ENCODE measurements at regions not wholly inside any gene's neighbourhood (a gene's known extent, or its start where the extent isn't known, plus 50 kb on each side); places are given as distances from the start of the nearest gene placed in this dataset.

GRCh38 chr14:98798099-98798498 lies 473.9 kb downstream of the BCL11B start:
- intact Hi-C loops (cut with micrococcal nuclease; ENCODE audit: unreplicated experiment), result no loop called here
- no peak overlapping the region for H3K4me3 Mint-ChIP-seq (ENCODE audit: unreplicated experiment)
- H3K27me3 Mint-ChIP-seq (ENCODE audit: insufficient read depth, unreplicated experiment), result no peaks in the 10 kb centered on the region
- BruUV-seq (replicated peaks), result no TSS peak
- Histone ChIP-seq H3K36me3 (ENCODE audit: control insufficient read depth, insufficient read depth, low read length) (no peaks in the 10 kb centered on the region), H3K27me3 (replicated peaks; ENCODE audit: control insufficient read depth, insufficient read depth, low read length) (no peaks in the 10 kb centered on the region), H3K9me3 (no peaks in the 10 kb centered on the region), H3K4me1 (no peaks in the 10 kb centered on the region), H3K4me3 (ENCODE audit: low read depth, low read length) (no peak overlapping the region)
- peaks cover 14% of the 10 kb centered on the region for H3K9me3 Mint-ChIP-seq (ENCODE audit: unreplicated experiment)
- ChIA-PET CTCF (no interaction called here), POLR2A (no interaction called here)
- DNase-seq, result peak; percentile 9 to 45
- no peaks in the 10 kb centered on the region for H3K36me3 Mint-ChIP-seq (ENCODE audit: insufficient read depth, unreplicated experiment)
- H3K27ac Mint-ChIP-seq (ENCODE audit: unreplicated experiment), result no peak overlapping the region
- no peaks in the 10 kb centered on the region for H3K4me1 Mint-ChIP-seq (ENCODE audit: low read depth, unreplicated experiment)
- no peak for TF ChIP-seq CTCF (IDR thresholded peaks at IDR 0.05; ENCODE audit: insufficient read depth in 1 of 2, low read depth in 1 of 2, low read length in 1 of 2, severe bottlenecking in 1 of 2, unreplicated experiment in 1 of 2)

GRCh38 chr14:98799891-98800290 lies 472.1 kb downstream of the BCL11B start:
- H3K36me3 ChIP-seq (ENCODE audit: control insufficient read depth, insufficient read depth, low read length), result no peaks in the 10 kb centered on the region
- H3K4me3 ChIP-seq (ENCODE audit: low read depth, low read length), result no peak overlapping the region
- POLR2A ChIA-PET, result no interaction called here
- H3K9me3 ChIP-seq, result no peaks in the 10 kb centered on the region
- H3K4me1 Mint-ChIP-seq (ENCODE audit: low read depth, unreplicated experiment), result no peaks in the 10 kb centered on the region
- no peaks in the 10 kb centered on the region for H3K9me3 Mint-ChIP-seq (ENCODE audit: unreplicated experiment)
- no peak overlapping the region for H3K4me3 Mint-ChIP-seq (ENCODE audit: unreplicated experiment)
- no TSS peak for BruUV-seq (replicated peaks)
- no peak for TF ChIP-seq CTCF (IDR thresholded peaks at IDR 0.05; ENCODE audit: insufficient read depth in 1 of 2, low read depth in 1 of 2, low read length in 1 of 2, severe bottlenecking in 1 of 2, unreplicated experiment in 1 of 2)
- no peak overlapping the region for H3K27ac Mint-ChIP-seq (ENCODE audit: unreplicated experiment)
- H3K36me3 Mint-ChIP-seq (ENCODE audit: insufficient read depth, unreplicated experiment), result no peaks in the 10 kb centered on the region
- H3K27me3 Mint-ChIP-seq (ENCODE audit: insufficient read depth, unreplicated experiment), result no peaks in the 10 kb centered on the region
- H3K4me1 ChIP-seq, result no peaks in the 10 kb centered on the region
- DNase-seq, result no peak
- no peaks in the 10 kb centered on the region for H3K27me3 ChIP-seq (replicated peaks; ENCODE audit: control insufficient read depth, insufficient read depth, low read length)
- CTCF ChIA-PET, result no interaction called here
- intact Hi-C loops (cut with micrococcal nuclease; ENCODE audit: unreplicated experiment), result no loop called here

GRCh38 chr14:98802044-98802443 lies 470.0 kb downstream of the BCL11B start:
- H3K9me3 Mint-ChIP-seq (ENCODE audit: unreplicated experiment), result no peaks in the 10 kb centered on the region
- no peak for TF ChIP-seq CTCF (IDR thresholded peaks at IDR 0.05; ENCODE audit: insufficient read depth in 1 of 2, low read depth in 1 of 2, low read length in 1 of 2, severe bottlenecking in 1 of 2, unreplicated experiment in 1 of 2)
- BruUV-seq (replicated peaks), result no TSS peak

More at GRCh38 chr14:98802044-98802443, 470.0 kb downstream of the BCL11B start:
- POLR2A ChIA-PET, result no interaction called here
- Mint-ChIP-seq H3K4me1 (ENCODE audit: low read depth, unreplicated experiment) (no peaks in the 10 kb centered on the region), H3K4me3 (ENCODE audit: unreplicated experiment) (no peak overlapping the region), H3K27me3 (ENCODE audit: insufficient read depth, unreplicated experiment) (no peaks in the 10 kb centered on the region), H3K36me3 (ENCODE audit: insufficient read depth, unreplicated experiment) (no peaks in the 10 kb centered on the region), H3K27ac (ENCODE audit: unreplicated experiment) (no peak overlapping the region)
- H3K9me3 ChIP-seq, result no peaks in the 10 kb centered on the region
- no peaks in the 10 kb centered on the region for H3K4me1 ChIP-seq
- no peaks in the 10 kb centered on the region for H3K36me3 ChIP-seq (ENCODE audit: control insufficient read depth, insufficient read depth, low read length)
- no peak overlapping the region for H3K4me3 ChIP-seq (ENCODE audit: low read depth, low read length)
- intact Hi-C loops (cut with micrococcal nuclease; ENCODE audit: unreplicated experiment), result no loop called here
- no peaks in the 10 kb centered on the region for H3K27me3 ChIP-seq (replicated peaks; ENCODE audit: control insufficient read depth, insufficient read depth, low read length)
- CTCF ChIA-PET, result no interaction called here
- DNase-seq, result no peak

Measured in Caco-2 (cell line).